ENCODE measurements at regions not wholly inside any gene's neighbourhood (a gene's known extent, or its start where the extent isn't known, plus 50 kb on each side); places are given as distances from the start of the nearest gene placed in this dataset.

DNA sequence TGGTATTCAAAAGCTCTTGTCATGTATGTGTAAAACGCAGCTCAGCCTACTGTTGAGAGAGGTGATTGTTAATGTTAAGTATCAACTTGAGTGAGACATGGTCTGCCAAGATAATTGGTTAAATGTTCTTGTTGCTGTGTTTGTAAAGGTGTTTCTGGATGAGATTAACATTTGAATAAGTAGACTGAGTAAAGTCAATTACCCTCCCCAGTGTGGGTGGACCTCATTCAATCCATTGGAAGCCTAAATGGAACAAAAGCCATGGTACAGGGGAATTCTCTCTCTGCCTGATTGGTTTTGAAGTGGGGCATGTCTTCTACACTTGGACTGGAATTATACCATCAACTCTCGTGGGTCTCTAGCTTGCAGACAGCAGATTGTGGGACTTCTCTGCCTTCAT lies 63.8 kb upstream of the RERGL start (continued):
- TF ChIP-seq CTCF (conservative IDR thresholded peaks at IDR 0.05; ENCODE audit: low read depth in 2 of 2) (no peak), POLR2AphosphoS5 (IDR thresholded peaks at IDR 0.05; ENCODE audit: low read depth) (no peak), STAT1 (IDR thresholded peaks at IDR 0.05; ENCODE audit: unreplicated experiment) (no peak), CREB1 (CRISPR knock-in tag; IDR thresholded peaks at IDR 0.05; ENCODE audit: low read depth) (no peak), ETS1 (IDR thresholded peaks at IDR 0.05) (no peak)
- TF ChIP-seq, protein P1, sequence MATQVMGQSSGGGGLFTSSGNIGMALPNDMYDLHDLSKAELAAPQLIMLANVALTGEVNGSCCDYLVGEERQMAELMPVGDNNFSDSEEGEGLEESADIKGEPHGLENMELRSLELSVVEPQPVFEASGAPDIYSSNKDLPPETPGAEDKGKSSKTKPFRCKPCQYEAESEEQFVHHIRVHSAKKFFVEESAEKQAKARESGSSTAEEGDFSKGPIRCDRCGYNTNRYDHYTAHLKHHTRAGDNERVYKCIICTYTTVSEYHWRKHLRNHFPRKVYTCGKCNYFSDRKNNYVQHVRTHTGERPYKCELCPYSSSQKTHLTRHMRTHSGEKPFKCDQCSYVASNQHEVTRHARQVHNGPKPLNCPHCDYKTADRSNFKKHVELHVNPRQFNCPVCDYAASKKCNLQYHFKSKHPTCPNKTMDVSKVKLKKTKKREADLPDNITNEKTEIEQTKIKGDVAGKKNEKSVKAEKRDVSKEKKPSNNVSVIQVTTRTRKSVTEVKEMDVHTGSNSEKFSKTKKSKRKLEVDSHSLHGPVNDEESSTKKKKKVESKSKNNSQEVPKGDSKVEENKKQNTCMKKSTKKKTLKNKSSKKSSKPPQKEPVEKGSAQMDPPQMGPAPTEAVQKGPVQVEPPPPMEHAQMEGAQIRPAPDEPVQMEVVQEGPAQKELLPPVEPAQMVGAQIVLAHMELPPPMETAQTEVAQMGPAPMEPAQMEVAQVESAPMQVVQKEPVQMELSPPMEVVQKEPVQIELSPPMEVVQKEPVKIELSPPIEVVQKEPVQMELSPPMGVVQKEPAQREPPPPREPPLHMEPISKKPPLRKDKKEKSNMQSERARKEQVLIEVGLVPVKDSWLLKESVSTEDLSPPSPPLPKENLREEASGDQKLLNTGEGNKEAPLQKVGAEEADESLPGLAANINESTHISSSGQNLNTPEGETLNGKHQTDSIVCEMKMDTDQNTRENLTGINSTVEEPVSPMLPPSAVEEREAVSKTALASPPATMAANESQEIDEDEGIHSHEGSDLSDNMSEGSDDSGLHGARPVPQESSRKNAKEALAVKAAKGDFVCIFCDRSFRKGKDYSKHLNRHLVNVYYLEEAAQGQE (IDR thresholded peaks at IDR 0.05; ENCODE audit: unreplicated experiment) = no peak

GRCh38 chr12:18151036-18151435 lies 61.0 kb upstream of the RERGL start:
- no peak for ATAC-seq
- Mint-ChIP-seq H3K4me3 (no peak overlapping the region), H3K4me1 (peaks cover 15% of the 10 kb centered on the region), H3K27me3 (ENCODE audit: insufficient read depth, low read depth, poor library complexity) (no peaks in the 10 kb centered on the region), H3K36me3 (ENCODE audit: low read depth) (peaks cover 13% of the 10 kb centered on the region; the same call in 2 of the 3 replicates), H3K27ac (no peak overlapping the region), H3K9me3 (peaks cover 12% of the 10 kb centered on the region; the same call in 2 of the 3 replicates)
- no peak overlapping the region for H3K27ac ChIP-seq (ENCODE audit: low read depth)
- H3K27me3 ChIP-seq (ENCODE audit: insufficient read depth) = no peaks in the 10 kb centered on the region
- peaks cover 13% of the 10 kb centered on the region; the same call in 1 of the 2 replicates for H3K4me1 ChIP-seq (ENCODE audit: insufficient read depth)
- no peaks in the 10 kb centered on the region for H4K20me1 ChIP-seq (replicated peaks; ENCODE audit: insufficient read depth)
- TF ChIP-seq ZNF331 (CRISPR knock-in tag; IDR thresholded peaks at IDR 0.05; ENCODE audit: low read depth) = no peak
- DNase-seq (ENCODE audit: low spot score) = no peak
- no peaks in the 10 kb centered on the region for H3K36me3 ChIP-seq (ENCODE audit: insufficient read depth)
- no peaks in the 10 kb centered on the region for H3K79me2 ChIP-seq (replicated peaks; ENCODE audit: insufficient read depth)
- no peak overlapping the region for H2AFZ ChIP-seq
- no peak overlapping the region for H3K4me3 ChIP-seq
- no peaks in the 10 kb centered on the region for H3K9me2 ChIP-seq (ENCODE audit: insufficient read depth)
- no peak overlapping the region for H3K4me2 ChIP-seq
- no peaks in the 10 kb centered on the region for H3F3A ChIP-seq (replicated peaks; ENCODE audit: low read depth)

- no peaks in the 10 kb centered on the region for H3K27me3 Mint-ChIP-seq (ENCODE audit: insufficient read depth, low read depth, poor library complexity)
- H3K36me3 ChIP-seq (ENCODE audit: insufficient read depth) = no peaks in the 10 kb centered on the region
- H3K36me3 Mint-ChIP-seq (ENCODE audit: low read depth) = no peaks in the 10 kb centered on the region
- H3K27ac Mint-ChIP-seq = no peak overlapping the region; the same call in 1 of the 2 replicates
- H3K4me1 Mint-ChIP-seq = peaks cover 7% of the 10 kb centered on the region
- no peaks in the 10 kb centered on the region for H3K9me3 Mint-ChIP-seq
- peaks cover 9% of the 10 kb centered on the region; the same call in 1 of the 2 replicates for H3K4me1 ChIP-seq (ENCODE audit: insufficient read depth)
- no peaks in the 10 kb centered on the region for H4K20me1 ChIP-seq (replicated peaks; ENCODE audit: insufficient read depth)
- no peaks in the 10 kb centered on the region for H3K27me3 ChIP-seq (ENCODE audit: insufficient read depth)
- no peaks in the 10 kb centered on the region for H3K9me2 ChIP-seq (ENCODE audit: insufficient read depth)
- no peaks in the 10 kb centered on the region for H3F3A ChIP-seq (replicated peaks; ENCODE audit: low read depth)
- DNase-seq (ENCODE audit: low spot score) (no peak), ATAC-seq (no peak)
- no peak overlapping the region for H2AFZ ChIP-seq
- H3K4me3 Mint-ChIP-seq = no peak overlapping the region
- H3K79me2 ChIP-seq (replicated peaks; ENCODE audit: insufficient read depth) = no peaks in the 10 kb centered on the region
- no peak overlapping the region for H3K27ac ChIP-seq (ENCODE audit: low read depth)
- H3K4me3 ChIP-seq = no peak overlapping the region
- no peak overlapping the region for H3K4me2 ChIP-seq
- TF ChIP-seq, protein P2, sequence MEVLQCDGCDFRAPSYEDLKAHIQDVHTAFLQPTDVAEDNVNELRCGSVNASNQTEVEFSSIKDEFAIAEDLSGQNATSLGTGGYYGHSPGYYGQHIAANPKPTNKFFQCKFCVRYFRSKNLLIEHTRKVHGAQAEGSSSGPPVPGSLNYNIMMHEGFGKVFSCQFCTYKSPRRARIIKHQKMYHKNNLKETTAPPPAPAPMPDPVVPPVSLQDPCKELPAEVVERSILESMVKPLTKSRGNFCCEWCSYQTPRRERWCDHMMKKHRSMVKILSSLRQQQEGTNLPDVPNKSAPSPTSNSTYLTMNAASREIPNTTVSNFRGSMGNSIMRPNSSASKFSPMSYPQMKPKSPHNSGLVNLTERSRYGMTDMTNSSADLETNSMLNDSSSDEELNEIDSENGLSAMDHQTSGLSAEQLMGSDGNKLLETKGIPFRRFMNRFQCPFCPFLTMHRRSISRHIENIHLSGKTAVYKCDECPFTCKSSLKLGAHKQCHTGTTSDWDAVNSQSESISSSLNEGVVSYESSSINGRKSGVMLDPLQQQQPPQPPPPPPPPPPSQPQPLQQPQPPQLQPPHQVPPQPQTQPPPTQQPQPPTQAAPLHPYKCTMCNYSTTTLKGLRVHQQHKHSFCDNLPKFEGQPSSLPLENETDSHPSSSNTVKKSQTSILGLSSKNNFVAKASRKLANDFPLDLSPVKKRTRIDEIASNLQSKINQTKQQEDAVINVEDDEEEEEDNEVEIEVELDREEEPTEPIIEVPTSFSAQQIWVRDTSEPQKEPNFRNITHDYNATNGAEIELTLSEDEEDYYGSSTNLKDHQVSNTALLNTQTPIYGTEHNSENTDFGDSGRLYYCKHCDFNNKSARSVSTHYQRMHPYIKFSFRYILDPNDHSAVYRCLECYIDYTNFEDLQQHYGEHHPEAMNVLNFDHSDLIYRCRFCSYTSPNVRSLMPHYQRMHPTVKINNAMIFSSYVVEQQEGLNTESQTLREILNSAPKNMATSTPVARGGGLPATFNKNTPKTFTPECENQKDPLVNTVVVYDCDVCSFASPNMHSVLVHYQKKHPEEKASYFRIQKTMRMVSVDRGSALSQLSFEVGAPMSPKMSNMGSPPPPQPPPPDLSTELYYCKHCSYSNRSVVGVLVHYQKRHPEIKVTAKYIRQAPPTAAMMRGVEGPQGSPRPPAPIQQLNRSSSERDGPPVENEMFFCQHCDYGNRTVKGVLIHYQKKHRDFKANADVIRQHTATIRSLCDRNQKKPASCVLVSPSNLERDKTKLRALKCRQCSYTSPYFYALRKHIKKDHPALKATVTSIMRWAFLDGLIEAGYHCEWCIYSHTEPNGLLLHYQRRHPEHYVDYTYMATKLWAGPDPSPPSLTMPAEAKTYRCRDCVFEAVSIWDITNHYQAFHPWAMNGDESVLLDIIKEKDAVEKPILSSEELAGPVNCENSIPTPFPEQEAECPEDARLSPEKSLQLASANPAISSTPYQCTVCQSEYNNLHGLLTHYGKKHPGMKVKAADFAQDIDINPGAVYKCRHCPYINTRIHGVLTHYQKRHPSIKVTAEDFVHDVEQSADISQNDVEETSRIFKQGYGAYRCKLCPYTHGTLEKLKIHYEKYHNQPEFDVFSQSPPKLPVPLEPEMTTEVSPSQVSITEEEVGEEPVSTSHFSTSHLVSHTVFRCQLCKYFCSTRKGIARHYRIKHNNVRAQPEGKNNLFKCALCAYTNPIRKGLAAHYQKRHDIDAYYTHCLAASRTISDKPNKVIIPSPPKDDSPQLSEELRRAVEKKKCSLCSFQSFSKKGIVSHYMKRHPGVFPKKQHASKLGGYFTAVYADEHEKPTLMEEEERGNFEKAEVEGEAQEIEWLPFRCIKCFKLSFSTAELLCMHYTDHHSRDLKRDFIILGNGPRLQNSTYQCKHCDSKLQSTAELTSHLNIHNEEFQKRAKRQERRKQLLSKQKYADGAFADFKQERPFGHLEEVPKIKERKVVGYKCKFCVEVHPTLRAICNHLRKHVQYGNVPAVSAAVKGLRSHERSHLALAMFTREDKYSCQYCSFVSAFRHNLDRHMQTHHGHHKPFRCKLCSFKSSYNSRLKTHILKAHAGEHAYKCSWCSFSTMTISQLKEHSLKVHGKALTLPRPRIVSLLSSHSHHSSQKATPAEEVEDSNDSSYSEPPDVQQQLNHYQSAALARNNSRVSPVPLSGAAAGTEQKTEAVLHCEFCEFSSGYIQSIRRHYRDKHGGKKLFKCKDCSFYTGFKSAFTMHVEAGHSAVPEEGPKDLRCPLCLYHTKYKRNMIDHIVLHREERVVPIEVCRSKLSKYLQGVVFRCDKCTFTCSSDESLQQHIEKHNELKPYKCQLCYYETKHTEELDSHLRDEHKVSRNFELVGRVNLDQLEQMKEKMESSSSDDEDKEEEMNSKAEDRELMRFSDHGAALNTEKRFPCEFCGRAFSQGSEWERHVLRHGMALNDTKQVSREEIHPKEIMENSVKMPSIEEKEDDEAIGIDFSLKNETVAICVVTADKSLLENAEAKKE (CRISPR knock-in tag; IDR thresholded peaks at IDR 0.05) = no peak
Observed at GRCh38 chr12:18148961-18149360, 59.0 kb upstream of the RERGL start.
